GM12878 (cell line): ENCODE measurements at regions not wholly inside any gene's neighbourhood (a gene's known extent, or its start where the extent isn't known, plus 50 kb on each side); places are given as distances from the start of the nearest gene placed in this dataset.

ENCODE experiments used
- CTCF ChIP-seq, 3 experiments: IDR thresholded peaks in 2 of 3; conservative IDR thresholded peaks in 1 of 3; 2 replicates each; pipeline ENCODE4 v1.5.1; 2011; ENCODE audit warnings: low read depth in 3 of 3, low read length in 3 of 3, mild to moderate bottlenecking in 3 of 3, control low read depth in 2 of 3, moderate library complexity in 2 of 3, inconsistent platforms in 1 of 3, mixed read lengths in 1 of 3; ENCODE audit not compliant: control insufficient read depth in 2 of 3, insufficient read depth in 1 of 3; ENCODE audit errors: extremely low read depth in 1 of 3
- EGR1 ChIP-seq, 2 experiments: IDR thresholded peaks; 1 replicate in 1 of 2; 2 replicates in 1 of 2; pipeline ENCODE4 v1.6.1; 2011 to 2012; ENCODE audit warnings: low read depth in 2 of 2, low read length in 2 of 2, borderline replicate concordance in 1 of 2, mild to moderate bottlenecking in 1 of 2, moderate library complexity in 1 of 2
- EZH2 ChIP-seq: IDR thresholded peaks from 2 replicates; pipeline ENCODE4 v1.6.1; 2012; ENCODE audit warnings: low read depth, mild to moderate bottlenecking, control low read depth, inconsistent platforms, low read length, borderline replicate concordance; ENCODE audit not compliant: control insufficient read depth
- FOS ChIP-seq: IDR thresholded peaks from 3 replicates; pipeline ENCODE4 v1.6.1; 2011; ENCODE audit warnings: borderline replicate concordance; ENCODE audit not compliant: insufficient read length; ENCODE audit errors: extremely low read depth
- POLR2AphosphoS5 ChIP-seq: IDR thresholded peaks from 2 replicates; pipeline ENCODE4 v1.6.1; 2011; ENCODE audit warnings: mild to moderate bottlenecking, low read length, inconsistent platforms
- RAD21 ChIP-seq: IDR thresholded peaks from 2 replicates; pipeline ENCODE4 v1.6.1; 2011; ENCODE audit warnings: mild to moderate bottlenecking, low read depth, low read length, moderate library complexity; ENCODE audit not compliant: insufficient read depth
- RELA ChIP-seq: fragments of 450-650 bp; IDR thresholded peaks from 2 replicates; pipeline ENCODE4 v1.8.0; 2014; ENCODE audit warnings: borderline replicate concordance; ENCODE audit not compliant: partially characterized antibody
- SP1 ChIP-seq: IDR thresholded peaks from one replicate; pipeline ENCODE4 v1.6.1; 2011; ENCODE audit warnings: low read depth, low read length
- USF2 ChIP-seq: IDR thresholded peaks from 2 replicates; pipeline ENCODE4 v1.6.1; 2011; ENCODE audit warnings: low read depth, low read length, improper control_type of control experiment, borderline replicate concordance
- ZBED1 ChIP-seq: IDR thresholded peaks from 2 replicates; pipeline ENCODE4 v1.6.1; 2016; ENCODE audit warnings: borderline replicate concordance
- TF ChIP-seq, protein P1 (sequence below): IDR thresholded peaks from 2 replicates; pipeline ENCODE4 v1.6.1; 2012; ENCODE audit warnings: low read depth, low read length, improper control_type of control experiment
- TF ChIP-seq, protein P2 (sequence below): fragments of 450-650 bp; IDR thresholded peaks from 2 replicates; pipeline ENCODE4 v1.6.1; 2017; ENCODE audit warnings: antibody characterized with exemption, mild to moderate bottlenecking, moderate library complexity

- TF ChIP-seq USF2 = no peak
- no peak for TF ChIP-seq ZBED1
- no peak for TF ChIP-seq RAD21
- TF ChIP-seq EGR1 (IDR thresholded peaks at IDR 0.05; ENCODE audit: borderline replicate concordance in 1 of 2, low read depth in 2 of 2, low read length in 2 of 2) = no peak
- no peak for TF ChIP-seq RELA
- TF ChIP-seq, protein P1, sequence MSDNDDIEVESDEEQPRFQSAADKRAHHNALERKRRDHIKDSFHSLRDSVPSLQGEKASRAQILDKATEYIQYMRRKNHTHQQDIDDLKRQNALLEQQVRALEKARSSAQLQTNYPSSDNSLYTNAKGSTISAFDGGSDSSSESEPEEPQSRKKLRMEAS = no peak
- TF ChIP-seq, protein P2, sequence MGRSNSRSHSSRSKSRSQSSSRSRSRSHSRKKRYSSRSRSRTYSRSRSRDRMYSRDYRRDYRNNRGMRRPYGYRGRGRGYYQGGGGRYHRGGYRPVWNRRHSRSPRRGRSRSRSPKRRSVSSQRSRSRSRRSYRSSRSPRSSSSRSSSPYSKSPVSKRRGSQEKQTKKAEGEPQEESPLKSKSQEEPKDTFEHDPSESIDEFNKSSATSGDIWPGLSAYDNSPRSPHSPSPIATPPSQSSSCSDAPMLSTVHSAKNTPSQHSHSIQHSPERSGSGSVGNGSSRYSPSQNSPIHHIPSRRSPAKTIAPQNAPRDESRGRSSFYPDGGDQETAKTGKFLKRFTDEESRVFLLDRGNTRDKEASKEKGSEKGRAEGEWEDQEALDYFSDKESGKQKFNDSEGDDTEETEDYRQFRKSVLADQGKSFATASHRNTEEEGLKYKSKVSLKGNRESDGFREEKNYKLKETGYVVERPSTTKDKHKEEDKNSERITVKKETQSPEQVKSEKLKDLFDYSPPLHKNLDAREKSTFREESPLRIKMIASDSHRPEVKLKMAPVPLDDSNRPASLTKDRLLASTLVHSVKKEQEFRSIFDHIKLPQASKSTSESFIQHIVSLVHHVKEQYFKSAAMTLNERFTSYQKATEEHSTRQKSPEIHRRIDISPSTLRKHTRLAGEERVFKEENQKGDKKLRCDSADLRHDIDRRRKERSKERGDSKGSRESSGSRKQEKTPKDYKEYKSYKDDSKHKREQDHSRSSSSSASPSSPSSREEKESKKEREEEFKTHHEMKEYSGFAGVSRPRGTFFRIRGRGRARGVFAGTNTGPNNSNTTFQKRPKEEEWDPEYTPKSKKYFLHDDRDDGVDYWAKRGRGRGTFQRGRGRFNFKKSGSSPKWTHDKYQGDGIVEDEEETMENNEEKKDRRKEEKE = no peak
- TF ChIP-seq FOS = no peak
- TF ChIP-seq EZH2 = no peak
- no peak for TF ChIP-seq CTCF (IDR thresholded peaks at IDR 0.05 in 2 of 3, conservative IDR thresholded peaks at IDR 0.05 in 1 of 3; ENCODE audit: control insufficient read depth in 2 of 3, extremely low read depth in 1 of 3, insufficient read depth in 1 of 3, low read depth in 3 of 3, low read length in 3 of 3)
- no peak for TF ChIP-seq SP1
- no peak for TF ChIP-seq POLR2AphosphoS5
These were observed 186.3 kb upstream of the TUSC1 start for GRCh38 chr9:25864509-25864908.
